Fibroblast of lung (primary cell): ENCODE measurements at regions not wholly inside any gene's neighbourhood (a gene's known extent, or its start where the extent isn't known, plus 50 kb on each side); places are given as distances from the start of the nearest gene placed in this dataset.

Source experiments
- DNase-seq, 2 donors: peaks; one replicate each; pipeline versions ENCODE4 v3.0.0 to v3.0.0-alpha.2; 2010; ENCODE audit warnings: low read depth in 2 of 2
- H2AFZ ChIP-seq: 2 replicates; pipeline ENCODE4 v1.5.1; 2012; ENCODE audit warnings: low read length, control low read depth, inconsistent platforms
- H3K27ac ChIP-seq: 2 replicates; pipeline ENCODE4 v1.5.1; 2011; ENCODE audit warnings: low read length, control low read depth; ENCODE audit not compliant: insufficient read depth
- H3K27me3 ChIP-seq: 2 replicates; pipeline ENCODE4 v1.5.1; 2011; ENCODE audit warnings: mild to moderate bottlenecking, low read length; ENCODE audit not compliant: control insufficient read depth, insufficient read depth
- H3K36me3 ChIP-seq: 2 replicates; pipeline ENCODE4 v1.5.1; 2011; ENCODE audit warnings: low read length; ENCODE audit not compliant: control insufficient read depth, insufficient read depth
- H3K4me1 ChIP-seq: 2 replicates; pipeline ENCODE4 v1.5.1; 2011; ENCODE audit warnings: low read length; ENCODE audit not compliant: control insufficient read depth, insufficient read depth; ENCODE audit errors: extremely low read depth
- H3K4me2 ChIP-seq: 2 replicates; pipeline ENCODE4 v1.5.1; 2011; ENCODE audit warnings: low read length, control low read depth; ENCODE audit not compliant: insufficient read depth; ENCODE audit errors: extremely low read depth
- H3K4me3 ChIP-seq, 4 experiments: fragments of 200-600 bp in 1 of 4; sonication (generic) in 1 of 4; replicated peaks in 1 of 4; 2 replicates each; pipeline ENCODE4 v1.5.1; 2011 to 2016; ENCODE audit warnings: low read length in 4 of 4, low read depth in 3 of 4, mild to moderate bottlenecking in 3 of 4, control low read depth in 2 of 4, inconsistent platforms in 1 of 4, mixed read lengths in 1 of 4; ENCODE audit not compliant: insufficient read depth in 1 of 4; ENCODE audit errors: control extremely low read depth in 1 of 4
- H3K79me2 ChIP-seq: 2 replicates; pipeline ENCODE4 v1.5.1; 2012; ENCODE audit warnings: mild to moderate bottlenecking, low read length, inconsistent platforms; ENCODE audit not compliant: control insufficient read depth, insufficient read depth
- H3K9ac ChIP-seq: 2 replicates; pipeline ENCODE4 v1.5.1; 2011; ENCODE audit warnings: mild to moderate bottlenecking, low read length, control low read depth; ENCODE audit not compliant: insufficient read depth
- H3K9me3 ChIP-seq: 2 replicates; pipeline ENCODE4 v1.5.1; 2012; ENCODE audit warnings: low read depth, low read length; ENCODE audit not compliant: control insufficient read depth, insufficient read depth
- H4K20me1 ChIP-seq: 2 replicates; pipeline ENCODE4 v1.5.1; 2011; ENCODE audit warnings: low read length; ENCODE audit not compliant: control insufficient read depth, insufficient read depth; ENCODE audit errors: extremely low read depth
- EZH2 ChIP-seq: IDR thresholded peaks from 2 replicates; pipeline ENCODE4 v1.5.1; 2012; ENCODE audit warnings: low read length, control low read depth, mild to moderate bottlenecking; ENCODE audit errors: missing control alignments
- TF ChIP-seq, protein P1 (sequence below), 2 donors: IDR thresholded peaks in 1 of 2; conservative IDR thresholded peaks in 1 of 2; 1 replicate in 1 of 2; 2 replicates in 1 of 2; pipeline ENCODE4 v1.5.1; 2011 to 2012; ENCODE audit warnings: low read length in 2 of 2, control low read depth in 1 of 2, inconsistent platforms in 1 of 2, low read depth in 1 of 2, mild to moderate bottlenecking in 1 of 2

- Histone ChIP-seq H3K36me3 (no peaks in the 10 kb centered on the region), H4K20me1 (no peaks in the 10 kb centered on the region), H3K79me2 (no peaks in the 10 kb centered on the region), H3K9ac (no peak overlapping the region), H3K4me2 (no peak overlapping the region), H3K9me3 (no peaks in the 10 kb centered on the region), H2AFZ (no peak overlapping the region), H3K27me3 (no peaks in the 10 kb centered on the region), H3K4me3 (no peak overlapping the region), H3K4me1 (no peaks in the 10 kb centered on the region), H3K27ac (no peak overlapping the region)
- no peak for TF ChIP-seq EZH2
- TF ChIP-seq, protein P1, sequence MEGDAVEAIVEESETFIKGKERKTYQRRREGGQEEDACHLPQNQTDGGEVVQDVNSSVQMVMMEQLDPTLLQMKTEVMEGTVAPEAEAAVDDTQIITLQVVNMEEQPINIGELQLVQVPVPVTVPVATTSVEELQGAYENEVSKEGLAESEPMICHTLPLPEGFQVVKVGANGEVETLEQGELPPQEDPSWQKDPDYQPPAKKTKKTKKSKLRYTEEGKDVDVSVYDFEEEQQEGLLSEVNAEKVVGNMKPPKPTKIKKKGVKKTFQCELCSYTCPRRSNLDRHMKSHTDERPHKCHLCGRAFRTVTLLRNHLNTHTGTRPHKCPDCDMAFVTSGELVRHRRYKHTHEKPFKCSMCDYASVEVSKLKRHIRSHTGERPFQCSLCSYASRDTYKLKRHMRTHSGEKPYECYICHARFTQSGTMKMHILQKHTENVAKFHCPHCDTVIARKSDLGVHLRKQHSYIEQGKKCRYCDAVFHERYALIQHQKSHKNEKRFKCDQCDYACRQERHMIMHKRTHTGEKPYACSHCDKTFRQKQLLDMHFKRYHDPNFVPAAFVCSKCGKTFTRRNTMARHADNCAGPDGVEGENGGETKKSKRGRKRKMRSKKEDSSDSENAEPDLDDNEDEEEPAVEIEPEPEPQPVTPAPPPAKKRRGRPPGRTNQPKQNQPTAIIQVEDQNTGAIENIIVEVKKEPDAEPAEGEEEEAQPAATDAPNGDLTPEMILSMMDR (conservative IDR thresholded peaks at IDR 0.05 in 1 of 2, IDR thresholded peaks at IDR 0.05 in 1 of 2; ENCODE audit: low read depth in 1 of 2, low read length in 2 of 2), result no peak
- DNase-seq, result no peak
These were observed 51.5 kb upstream of the HTR2A start for GRCh38 chr13:46948338-46948737.

DNA sequence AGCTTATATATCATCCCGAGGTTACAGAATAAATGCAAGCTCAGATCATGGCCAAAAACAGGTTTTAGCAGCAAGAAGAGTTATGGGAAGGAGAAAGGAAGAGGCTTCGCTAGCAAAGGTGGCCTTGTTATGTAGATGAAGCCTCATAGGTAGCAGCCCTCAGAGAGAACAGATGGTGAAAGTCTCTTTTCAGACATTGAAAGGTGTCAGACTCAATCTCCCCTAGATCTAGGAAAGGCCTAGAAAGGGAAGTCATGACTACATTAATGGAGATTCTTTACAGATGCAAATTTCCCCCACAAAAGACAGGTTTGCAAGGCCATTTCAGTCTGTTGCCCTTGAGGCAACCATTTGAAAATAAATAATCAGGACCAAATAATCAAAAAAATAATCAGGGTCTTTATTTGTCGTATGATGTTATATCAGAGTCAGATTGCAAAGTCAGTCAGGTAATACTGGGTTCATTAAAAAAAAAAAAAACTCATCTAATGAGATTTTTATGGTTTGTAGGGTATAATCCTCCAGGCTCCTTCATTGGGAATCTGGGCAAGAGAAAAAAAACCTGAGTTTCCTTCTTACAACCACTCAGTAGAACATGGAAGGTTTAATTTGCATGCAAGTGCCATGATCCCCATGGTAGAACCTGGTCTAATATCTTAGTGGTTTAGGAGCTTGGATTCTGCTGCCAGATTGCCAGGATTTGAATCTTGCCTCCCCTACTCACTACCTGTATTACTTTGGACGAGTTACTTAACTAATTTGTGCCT lies 50.8 kb upstream of the HTR2A start:
- no peak for TF ChIP-seq EZH2
- TF ChIP-seq, protein P1 (conservative IDR thresholded peaks at IDR 0.05 in 1 of 2, IDR thresholded peaks at IDR 0.05 in 1 of 2; ENCODE audit: low read depth in 1 of 2, low read length in 2 of 2), result no peak
- Histone ChIP-seq H3K36me3 (no peaks in the 10 kb centered on the region), H3K9me3 (no peaks in the 10 kb centered on the region), H4K20me1 (no peaks in the 10 kb centered on the region), H3K27me3 (no peaks in the 10 kb centered on the region), H3K4me2 (no peak overlapping the region), H3K9ac (no peak overlapping the region), H2AFZ (no peak overlapping the region), H3K27ac (no peak overlapping the region), H3K79me2 (no peaks in the 10 kb centered on the region), H3K4me3 (no peak overlapping the region), H3K4me1 (no peaks in the 10 kb centered on the region)
- no peak for DNase-seq
